GM12878 (cell line): ENCODE measurements at regions not wholly inside any gene's neighbourhood (a gene's known extent, or its start where the extent isn't known, plus 50 kb on each side); places are given as distances from the start of the nearest gene placed in this dataset.

Experiments
- ATAC-seq: fragments of 200-7000 bp; cut with Tn5 transposase; 3 replicates; pipeline ENCODE4 v1.9.1; 2020; ENCODE audit warnings: mild to moderate bottlenecking, moderate library complexity
- BruUV-seq: library from RNA; stranded (reverse); fragments of 400-500 nt; replicated peaks from 2 replicates; lab custom pipeline; 2021; lab: Mats Ljungman, UMichigan
- CTCF ChIA-PET: fragments of 300-600 bp; sonication (Branson Sonifier 250); formaldehyde crosslinking; extraction: SDS; loops from one replicate; lab custom pipeline; 2021; ENCODE audit warnings: inconsistent platforms; lab: Yijun Ruan, JAX
- POLR2A ChIA-PET: fragments of 350-600 bp; formaldehyde crosslinking; extraction: SDS; loops from one replicate; lab custom pipeline; 2021; ENCODE audit warnings: inconsistent platforms; lab: Charles Lee
- RAD21 ChIA-PET: fragments of 300-600 bp; sonication (Branson Sonifier 250); formaldehyde crosslinking; loops from one replicate; lab custom pipeline; 2023; ENCODE audit warnings: antibody characterized with exemption; ENCODE audit not compliant: unreplicated experiment; lab: Charles Lee
- SMC1A ChIA-PET: fragments of 300-600 bp; sonication (Branson Sonifier 250); formaldehyde crosslinking; loops from one replicate; lab custom pipeline; 2023; ENCODE audit not compliant: unreplicated experiment, uncharacterized antibody; lab: Charles Lee
- DNase-seq: peaks from one replicate; pipeline ENCODE4 v3.0.0-alpha.2; 2011; ENCODE audit warnings: low read depth, low spot score
- FAIRE-seq: peaks from 3 replicates; lab custom pipeline; 2011; peaks lifted over from hg19 to GRCh38; lab: Jason Lieb, UNC
- H2AFZ ChIP-seq: 2 replicates; pipeline ENCODE4 v1.6.0; 2011; ENCODE audit warnings: low read depth, low read length, control low read depth; ENCODE audit not compliant: control insufficient read depth
- H3K27ac ChIP-seq: 2 replicates; pipeline ENCODE4 v1.5.1; 2011; ENCODE audit warnings: control low read depth; ENCODE audit not compliant: control insufficient read depth, insufficient read depth
- H3K27me3 ChIP-seq, 2 experiments: replicated peaks in 1 of 2; 2 replicates each; pipeline versions ENCODE4 v1.6.0 to v1.6.1; 2011; ENCODE audit warnings: low read length in 1 of 2; ENCODE audit not compliant: control insufficient read depth in 2 of 2, insufficient read depth in 2 of 2
- H3K36me3 ChIP-seq, 2 experiments: 2 replicates each; pipeline ENCODE4 v1.5.1; 2011; ENCODE audit warnings: low read length in 1 of 2; ENCODE audit not compliant: control insufficient read depth in 2 of 2, insufficient read depth in 2 of 2
- H3K4me1 ChIP-seq: 2 replicates; pipeline ENCODE4 v1.6.1; 2011; ENCODE audit warnings: mild to moderate bottlenecking, low read length, moderate library complexity, mixed read lengths; ENCODE audit not compliant: control insufficient read depth, insufficient read depth
- H3K4me2 ChIP-seq: 2 replicates; pipeline ENCODE4 v1.6.0; 2011; ENCODE audit warnings: control low read depth; ENCODE audit not compliant: control insufficient read depth, insufficient read depth
- H3K4me3 ChIP-seq: fragments of 200-600 bp; sonication (generic); 2 replicates; pipeline ENCODE4 v1.5.1; 2016
- H3K79me2 ChIP-seq: 2 replicates; pipeline ENCODE4 v1.6.0; 2011; ENCODE audit warnings: low read length; ENCODE audit not compliant: control insufficient read depth, insufficient read depth
- H3K9ac ChIP-seq: 2 replicates; pipeline ENCODE4 v1.8.0; 2011; ENCODE audit warnings: low read length, control low read depth, mixed read lengths; ENCODE audit not compliant: control insufficient read depth, insufficient read depth
- H3K9me3 ChIP-seq: replicated peaks from 3 replicates; pipeline ENCODE4 v1.5.1; 2011; ENCODE audit warnings: mild to moderate bottlenecking, low read length; ENCODE audit not compliant: control insufficient read depth, insufficient read depth
- H4K20me1 ChIP-seq: 2 replicates; pipeline ENCODE4 v1.6.0; 2011; ENCODE audit not compliant: control insufficient read depth, insufficient read depth
- ATF7 ChIP-seq: fragments of 450-650 bp; IDR thresholded peaks from 2 replicates; pipeline ENCODE4 v1.6.1; 2016; ENCODE audit warnings: low read depth, mild to moderate bottlenecking
- BHLHE40 ChIP-seq, 2 experiments: fragments of 450-650 bp in 1 of 2; IDR thresholded peaks; 2 replicates each; pipeline ENCODE4 v1.6.1; 2011 to 2017; ENCODE audit warnings: low read depth in 2 of 2, borderline replicate concordance in 1 of 2, improper control_type of control experiment in 1 of 2, low read length in 1 of 2, mild to moderate bottlenecking in 1 of 2
- BRCA1 ChIP-seq: IDR thresholded peaks from 2 replicates; pipeline ENCODE4 v1.6.1; 2011; ENCODE audit warnings: low read depth, low read length, improper control_type of control experiment
- CREB1 ChIP-seq: IDR thresholded peaks from 2 replicates; pipeline ENCODE4 v1.6.1; 2012; ENCODE audit warnings: low read depth, mild to moderate bottlenecking, inconsistent platforms
- ESRRA ChIP-seq: IDR thresholded peaks from 2 replicates; pipeline ENCODE4 v1.6.1; 2012; ENCODE audit warnings: mild to moderate bottlenecking, low read length, improper control_type of control experiment
- LARP7 ChIP-seq: fragments of 450-650 bp; IDR thresholded peaks from 2 replicates; pipeline ENCODE4 v1.6.1; 2017; ENCODE audit warnings: mild to moderate bottlenecking
- NFIC ChIP-seq: IDR thresholded peaks from 2 replicates; pipeline ENCODE4 v1.6.1; 2012; ENCODE audit warnings: low read depth, mild to moderate bottlenecking, inconsistent platforms, low read length, moderate library complexity
- POLR2AphosphoS5 ChIP-seq: IDR thresholded peaks from 2 replicates; pipeline ENCODE4 v1.6.1; 2011; ENCODE audit warnings: mild to moderate bottlenecking, low read length, inconsistent platforms
- RAD21 ChIP-seq: IDR thresholded peaks from 2 replicates; pipeline ENCODE4 v1.6.1; 2011; ENCODE audit warnings: mild to moderate bottlenecking, low read depth, low read length, moderate library complexity; ENCODE audit not compliant: insufficient read depth
- WGBS: methylation state at CpG from one replicate; pipeline ENCODE4 v1.1.6; 2016; ENCODE audit warnings: low lambda C conversion rate; ENCODE audit not compliant: insufficient replicate concordance, insufficient coverage; ENCODE audit errors: missing lambda C conversion rate; 5-methylcytosine and 5-hydroxymethylcytosine counted together
- in situ Hi-C: fragments of 300-500 bp; cut with MboI; formaldehyde crosslinking; loops from 9 replicates; pipeline ENCODE4 v1.14.3; 2018; ENCODE audit warnings: mixed read lengths
- intact Hi-C: fragments of 100-400 bp; cut with micrococcal nuclease; formaldehyde crosslinking; loops from one replicate; pipeline ENCODE4 v1.14.2; 2022; ENCODE audit not compliant: unreplicated experiment
- TF ChIP-seq, protein P1 (sequence below): IDR thresholded peaks from 2 replicates; pipeline ENCODE4 v1.6.1; 2012; ENCODE audit warnings: low read depth, low read length, improper control_type of control experiment

DNA sequence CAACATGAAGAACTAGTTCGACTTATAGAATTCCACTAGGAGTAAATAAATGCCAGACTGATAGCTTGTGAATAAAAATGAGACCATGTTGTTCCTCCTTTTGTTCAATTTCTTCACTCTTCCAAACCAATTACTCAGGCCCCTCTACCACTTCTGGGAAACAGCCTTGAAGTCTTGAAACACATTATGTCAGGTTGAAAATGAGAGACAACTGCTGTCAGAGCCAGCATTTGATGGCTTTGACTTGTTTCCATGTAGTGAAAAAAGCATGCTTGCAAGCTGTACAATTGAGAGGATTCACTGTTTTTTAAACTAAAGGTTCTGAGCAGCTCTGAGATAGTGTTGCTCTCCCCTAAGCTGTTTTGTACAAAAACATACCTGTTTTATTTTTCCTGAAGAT lies 337.1 kb upstream of the SGCD start:
- intact Hi-C loops (no loop called here), in situ Hi-C loops (no loop called here)
- Histone ChIP-seq H3K27ac (no peak overlapping the region), H3K4me3 (no peak overlapping the region), H3K9me3 (no peaks in the 10 kb centered on the region), H3K27me3 (no peaks in the 10 kb centered on the region), H3K36me3 (no peaks in the 10 kb centered on the region), H3K9ac (no peak overlapping the region), H3K79me2 (no peaks in the 10 kb centered on the region), H3K4me1 (no peaks in the 10 kb centered on the region), H2AFZ (no peak overlapping the region), H4K20me1 (no peaks in the 10 kb centered on the region), H3K4me2 (no peak overlapping the region)
- ATAC-seq (no peak), FAIRE-seq (no peak), DNase-seq (no peak)
- SMC1A ChIA-PET: no interaction called here
- TF ChIP-seq CREB1: no peak
- TF ChIP-seq POLR2AphosphoS5: no peak
- TF ChIP-seq, protein P1, sequence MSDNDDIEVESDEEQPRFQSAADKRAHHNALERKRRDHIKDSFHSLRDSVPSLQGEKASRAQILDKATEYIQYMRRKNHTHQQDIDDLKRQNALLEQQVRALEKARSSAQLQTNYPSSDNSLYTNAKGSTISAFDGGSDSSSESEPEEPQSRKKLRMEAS: no peak
- no peak for TF ChIP-seq ESRRA
- no peak for TF ChIP-seq ATF7
- TF ChIP-seq LARP7: no peak
- no peak for TF ChIP-seq NFIC
- TF ChIP-seq BRCA1: no peak
- TF ChIP-seq RAD21: no peak
- no TSS peak for BruUV-seq
- 0% methylated on average over 1 of the region's 1 CpG for WGBS
- CTCF ChIA-PET: no interaction called here
- POLR2A ChIA-PET: no interaction called here
- RAD21 ChIA-PET: no interaction called here

DNA sequence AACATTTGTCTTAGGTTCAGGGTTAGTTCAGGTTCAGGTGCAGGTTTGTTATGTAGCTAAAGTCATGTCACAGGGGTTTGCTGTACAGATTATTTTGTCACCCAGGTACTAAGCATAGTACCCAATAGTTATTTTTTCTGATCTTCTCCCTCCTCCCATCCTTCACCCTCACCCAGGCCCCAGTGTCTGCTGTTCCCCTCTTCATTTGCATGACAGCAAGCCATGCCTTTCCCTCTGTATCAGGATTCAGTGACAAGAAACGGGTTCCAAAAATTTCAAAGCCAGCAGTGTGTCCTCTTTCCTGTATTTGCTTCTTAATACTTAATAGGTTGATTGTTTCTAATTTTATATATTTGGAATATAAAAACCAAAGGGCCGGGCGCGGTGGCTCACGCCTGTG lies 330.8 kb upstream of the SGCD start:
- ChIA-PET CTCF (no interaction called here), POLR2A (no interaction called here), RAD21 (no interaction called here), SMC1A (no interaction called here)
- H3K36me3 ChIP-seq: no peaks in the 10 kb centered on the region
- no peaks in the 10 kb centered on the region for H3K9me3 ChIP-seq
- no peak overlapping the region for H3K4me3 ChIP-seq
- no peak for ATAC-seq
- FAIRE-seq: no peak
- H3K27ac ChIP-seq: no peak overlapping the region
- H3K4me1 ChIP-seq: no peaks in the 10 kb centered on the region
- in situ Hi-C loops: no loop called here
- no peaks in the 10 kb centered on the region for H3K27me3 ChIP-seq
- no peak overlapping the region for H3K4me2 ChIP-seq
- no peak overlapping the region for H3K9ac ChIP-seq
- BruUV-seq: no TSS peak
- no peak for DNase-seq
- WGBS: 43% methylated on average over 5 of the region's 5 CpGs
- H4K20me1 ChIP-seq: no peaks in the 10 kb centered on the region
- TF ChIP-seq BHLHE40 (IDR thresholded peaks at IDR 0.05; ENCODE audit: borderline replicate concordance in 1 of 2, low read depth in 2 of 2, low read length in 1 of 2): no peak
- TF ChIP-seq, all 136 proteins: peak for 0
- H2AFZ ChIP-seq: no peak overlapping the region
- intact Hi-C loops: no loop called here
- no peaks in the 10 kb centered on the region for H3K79me2 ChIP-seq
